Parathyroid adenoma (tissue), 2 donors: ENCODE measurements at regions not wholly inside any gene's neighbourhood (a gene's known extent, or its start where the extent isn't known, plus 50 kb on each side); places are given as distances from the start of the nearest gene placed in this dataset.

Experiments
- H2AFZ ChIP-seq: fragments of 300-600 bp; sonication (generic); one replicate; pipeline ENCODE4 v1.7.0; 2017; ENCODE audit warnings: antibody characterized with exemption, mild to moderate bottlenecking
- H3K27ac ChIP-seq: fragments of 300-600 bp; sonication (generic); one replicate; pipeline ENCODE4 v1.7.0; 2017
- H3K27me3 ChIP-seq: fragments of 300-600 bp; sonication (generic); one replicate; pipeline ENCODE4 v1.7.0; 2017; ENCODE audit warnings: low read length; ENCODE audit not compliant: control insufficient read depth, insufficient read depth
- H3K36me3 ChIP-seq: fragments of 300-600 bp; sonication (generic); one replicate; pipeline ENCODE4 v1.7.0; 2017; ENCODE audit warnings: low read length; ENCODE audit not compliant: control insufficient read depth, insufficient read depth
- H3K4me1 ChIP-seq: fragments of 300-600 bp; sonication (generic); one replicate; pipeline ENCODE4 v1.7.0; 2017; ENCODE audit warnings: control low read depth
- H3K4me2 ChIP-seq: fragments of 300-600 bp; sonication (generic); one replicate; pipeline ENCODE4 v1.7.0; 2017; ENCODE audit warnings: low read length
- H3K4me3 ChIP-seq: fragments of 300-600 bp; sonication (generic); one replicate; pipeline ENCODE4 v1.7.0; 2017; ENCODE audit warnings: low read depth, low read length
- H3K79me2 ChIP-seq: fragments of 300-600 bp; sonication (generic); one replicate; pipeline ENCODE4 v1.7.0; 2017; ENCODE audit warnings: control low read depth
- H3K9ac ChIP-seq: fragments of 300-600 bp; sonication (generic); one replicate; pipeline ENCODE4 v1.7.0; 2017; ENCODE audit warnings: mild to moderate bottlenecking
- H3K9me3 ChIP-seq: fragments of 300-600 bp; sonication (generic); one replicate; pipeline ENCODE4 v1.7.0; 2017; ENCODE audit warnings: low read length; ENCODE audit not compliant: control insufficient read depth
- CTCF ChIP-seq: fragments of 300-600 bp; sonication (generic); IDR thresholded peaks from one replicate; pipeline ENCODE4 v1.7.0; 2017; ENCODE audit warnings: antibody characterized with exemption, mild to moderate bottlenecking
- donor health status: primary hyperparathyroidism.

DNA sequence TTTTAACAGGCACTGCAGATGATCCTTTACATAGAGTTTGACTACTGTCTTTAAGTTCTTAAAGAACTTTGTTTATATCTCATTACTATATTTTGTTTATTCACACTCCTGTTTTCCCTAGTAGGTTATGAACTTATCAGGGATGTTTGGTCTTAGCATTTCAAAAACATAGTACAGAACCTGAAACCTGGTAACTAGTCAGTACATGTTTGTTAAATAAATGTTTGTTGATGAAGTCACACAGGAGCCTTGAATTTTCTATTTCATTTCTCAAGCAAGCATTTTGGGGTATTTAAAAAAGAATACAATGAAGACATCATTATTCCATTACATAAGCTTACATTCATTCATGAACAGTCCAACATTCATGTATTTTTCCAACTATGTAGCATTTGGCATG is 280.3 kb upstream of the ZSWIM2 start:
- H3K27ac ChIP-seq = no peak overlapping the region
- no peak overlapping the region for H3K4me2 ChIP-seq
- H3K9me3 ChIP-seq = no peaks in the 10 kb centered on the region
- H3K27me3 ChIP-seq = no peaks in the 10 kb centered on the region
- no peaks in the 10 kb centered on the region for H3K36me3 ChIP-seq
- no peaks in the 10 kb centered on the region for H3K79me2 ChIP-seq
- no peaks in the 10 kb centered on the region for H3K4me1 ChIP-seq
- no peak overlapping the region for H3K9ac ChIP-seq
- TF ChIP-seq CTCF = no peak
- no peak overlapping the region for H3K4me3 ChIP-seq
- no peak overlapping the region for H2AFZ ChIP-seq

- no peaks in the 10 kb centered on the region for H3K4me1 ChIP-seq
- no peaks in the 10 kb centered on the region for H3K9me3 ChIP-seq
- no peaks in the 10 kb centered on the region for H3K27me3 ChIP-seq
- no peak overlapping the region for H3K9ac ChIP-seq
- H3K4me3 ChIP-seq = no peak overlapping the region
- H3K4me2 ChIP-seq = no peak overlapping the region
- no peaks in the 10 kb centered on the region for H3K36me3 ChIP-seq
- no peak overlapping the region for H3K27ac ChIP-seq
- TF ChIP-seq CTCF = no peak
- H2AFZ ChIP-seq = no peak overlapping the region
- no peaks in the 10 kb centered on the region for H3K79me2 ChIP-seq
Measured at GRCh38 chr2:187126247-187127005, 277.5 kb upstream of the ZSWIM2 start.

GRCh38 chr2:187125318-187125717 is 276.3 kb upstream of the ZSWIM2 start:
- Histone ChIP-seq H3K4me1 (no peaks in the 10 kb centered on the region), H3K4me3 (no peak overlapping the region), H3K9me3 (no peaks in the 10 kb centered on the region), H3K9ac (no peak overlapping the region), H3K4me2 (no peak overlapping the region), H3K36me3 (no peaks in the 10 kb centered on the region), H2AFZ (no peak overlapping the region), H3K27ac (no peak overlapping the region), H3K27me3 (no peaks in the 10 kb centered on the region), H3K79me2 (no peaks in the 10 kb centered on the region)
- TF ChIP-seq CTCF = no peak

- H3K9ac ChIP-seq = no peak overlapping the region
- no peak overlapping the region for H2AFZ ChIP-seq
- no peak for TF ChIP-seq CTCF
Measured at GRCh38 chr2:187124529-187124928, 275.6 kb upstream of the ZSWIM2 start.

More at GRCh38 chr2:187124529-187124928, 275.6 kb upstream of the ZSWIM2 start:
- Histone ChIP-seq H3K27me3 (no peaks in the 10 kb centered on the region), H3K4me3 (no peak overlapping the region), H3K4me1 (no peaks in the 10 kb centered on the region), H3K79me2 (no peaks in the 10 kb centered on the region), H3K9me3 (no peaks in the 10 kb centered on the region), H3K4me2 (no peak overlapping the region), H3K36me3 (no peaks in the 10 kb centered on the region), H3K27ac (no peak overlapping the region)
